Activated naive CD4-positive, alpha-beta T cell treated with anti-CD3 and anti-CD28 coated beads, Interleukin-2, amount 50 U/mL, for 24 hours (primary cell): ENCODE measurements at regions not wholly inside any gene's neighbourhood (a gene's known extent, or its start where the extent isn't known, plus 50 kb on each side); places are given as distances from the start of the nearest gene placed in this dataset.
A peak's percentile ranks its signal among the peaks of the same experiment; 100 is the strongest.
"Not testable (repeated sequence)": the region's sequence is repeated elsewhere in the genome, so short reads cannot be mapped to it uniquely, and the experiment has no call there.

Source experiments
- H3K27ac Mint-ChIP-seq: one replicate; pipeline ENCODE4 v1.8.0; 2021; ENCODE audit warnings: mild to moderate bottlenecking, mixed read lengths
- H3K27me3 Mint-ChIP-seq: one replicate; pipeline ENCODE4 v1.8.0; 2021; ENCODE audit warnings: mixed read lengths
- H3K36me3 Mint-ChIP-seq: one replicate; pipeline ENCODE4 v1.8.0; 2021; ENCODE audit warnings: mixed read lengths
- H3K4me1 Mint-ChIP-seq: one replicate; pipeline ENCODE4 v1.8.0; 2021; ENCODE audit warnings: mixed read lengths
- H3K4me3 Mint-ChIP-seq: one replicate; pipeline ENCODE4 v1.8.0; 2021; ENCODE audit warnings: mild to moderate bottlenecking, mixed read lengths
- H3K9me3 Mint-ChIP-seq: one replicate; pipeline ENCODE4 v1.8.0; 2021; ENCODE audit warnings: mixed read lengths

GRCh38 chr17:83153681-83154310 lies 74.4 kb downstream of the METRNL start:
- Mint-ChIP-seq H3K27ac (peak overlapping the region; percentile 12), H3K27me3 (peaks cover 3% of the 10 kb centered on the region), H3K4me1 (no peaks in the 10 kb centered on the region)

DNA sequence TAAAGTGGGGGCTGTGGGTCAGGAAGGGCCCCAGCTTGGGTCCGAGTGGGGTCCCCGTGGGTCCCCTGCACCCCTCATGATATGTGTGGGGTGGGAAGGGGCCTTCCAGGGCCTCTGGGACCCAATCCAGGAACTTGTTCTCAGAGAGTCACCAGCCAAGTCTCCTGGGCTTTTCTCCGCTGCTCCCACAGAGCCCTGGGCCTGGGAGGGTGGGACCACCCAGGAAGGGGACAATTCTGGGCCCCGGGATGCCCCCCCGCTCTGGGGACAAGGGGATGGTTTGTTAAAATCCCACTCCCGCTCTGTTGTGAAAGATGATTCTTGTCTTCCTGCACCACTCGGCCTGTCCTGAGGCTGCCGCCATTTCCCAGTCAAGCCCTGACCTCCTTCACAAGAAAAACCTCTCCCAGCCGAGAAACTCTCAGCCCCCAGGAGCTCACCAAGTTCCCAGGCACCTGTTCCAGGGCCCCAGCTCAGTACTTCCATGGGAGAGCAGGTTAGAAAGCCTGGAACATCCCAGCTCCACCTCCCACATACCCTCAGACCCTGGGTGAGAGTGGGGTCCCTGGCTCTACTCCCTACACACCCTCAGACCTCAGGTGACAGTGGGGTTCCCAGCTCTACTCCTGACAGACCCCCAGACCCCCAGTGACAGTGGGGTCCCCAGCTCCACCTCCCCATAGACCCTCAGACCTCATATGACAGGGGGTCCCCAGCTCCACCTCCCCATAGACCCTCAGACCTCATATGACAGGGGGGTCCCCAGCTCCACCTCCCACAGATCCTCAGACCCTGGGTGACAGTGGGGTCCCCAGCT lies 75.1 kb downstream of the METRNL start:
- peaks cover 3% of the 10 kb centered on the region for H3K27me3 Mint-ChIP-seq
- H3K4me3 Mint-ChIP-seq = no peak overlapping the region
- no peaks in the 10 kb centered on the region for H3K9me3 Mint-ChIP-seq
- H3K36me3 Mint-ChIP-seq = no peaks in the 10 kb centered on the region
- no peak overlapping the region for H3K27ac Mint-ChIP-seq
- H3K4me1 Mint-ChIP-seq = no peaks in the 10 kb centered on the region

More at GRCh38 chr17:83153681-83154310, 74.4 kb downstream of the METRNL start:
- Mint-ChIP-seq H3K4me3 (no peak overlapping the region), H3K9me3 (no peaks in the 10 kb centered on the region), H3K36me3 (no peaks in the 10 kb centered on the region)

GRCh38 chr17:83155128-83156121 lies 76.0 kb downstream of the METRNL start:
- Mint-ChIP-seq H3K27ac (no peak overlapping the region), H3K4me3 (no peak overlapping the region), H3K36me3 (no peaks in the 10 kb centered on the region), H3K4me1 (no peaks in the 10 kb centered on the region), H3K9me3 (no peaks in the 10 kb centered on the region), H3K27me3 (no peaks in the 10 kb centered on the region)

DNA sequence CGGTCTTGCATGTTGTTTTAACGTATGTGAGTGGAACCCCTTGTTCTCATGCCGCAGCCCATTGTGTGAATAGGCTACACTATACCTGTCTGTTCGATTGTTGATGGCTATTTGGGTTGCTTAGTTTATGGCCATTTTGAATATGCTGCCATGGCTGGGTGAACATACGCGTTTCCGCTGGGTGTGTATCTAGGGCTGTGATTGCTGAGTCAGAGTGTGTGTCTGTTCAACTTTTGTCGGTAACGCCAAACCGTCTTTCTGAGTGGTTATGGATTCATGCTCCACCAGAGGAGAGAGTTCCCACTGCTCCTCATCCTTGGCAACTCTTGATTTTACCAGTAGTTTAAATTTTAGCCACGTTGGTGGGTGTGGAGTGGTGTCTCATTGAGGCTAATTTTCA lies 77.0 kb downstream of the METRNL start:
- no peaks in the 10 kb centered on the region for H3K4me1 Mint-ChIP-seq
- no peaks in the 10 kb centered on the region for H3K27me3 Mint-ChIP-seq
- H3K9me3 Mint-ChIP-seq = no peaks in the 10 kb centered on the region
- peak overlapping the region; percentile 6 for H3K27ac Mint-ChIP-seq
- no peaks in the 10 kb centered on the region for H3K36me3 Mint-ChIP-seq
- no peak overlapping the region for H3K4me3 Mint-ChIP-seq

DNA sequence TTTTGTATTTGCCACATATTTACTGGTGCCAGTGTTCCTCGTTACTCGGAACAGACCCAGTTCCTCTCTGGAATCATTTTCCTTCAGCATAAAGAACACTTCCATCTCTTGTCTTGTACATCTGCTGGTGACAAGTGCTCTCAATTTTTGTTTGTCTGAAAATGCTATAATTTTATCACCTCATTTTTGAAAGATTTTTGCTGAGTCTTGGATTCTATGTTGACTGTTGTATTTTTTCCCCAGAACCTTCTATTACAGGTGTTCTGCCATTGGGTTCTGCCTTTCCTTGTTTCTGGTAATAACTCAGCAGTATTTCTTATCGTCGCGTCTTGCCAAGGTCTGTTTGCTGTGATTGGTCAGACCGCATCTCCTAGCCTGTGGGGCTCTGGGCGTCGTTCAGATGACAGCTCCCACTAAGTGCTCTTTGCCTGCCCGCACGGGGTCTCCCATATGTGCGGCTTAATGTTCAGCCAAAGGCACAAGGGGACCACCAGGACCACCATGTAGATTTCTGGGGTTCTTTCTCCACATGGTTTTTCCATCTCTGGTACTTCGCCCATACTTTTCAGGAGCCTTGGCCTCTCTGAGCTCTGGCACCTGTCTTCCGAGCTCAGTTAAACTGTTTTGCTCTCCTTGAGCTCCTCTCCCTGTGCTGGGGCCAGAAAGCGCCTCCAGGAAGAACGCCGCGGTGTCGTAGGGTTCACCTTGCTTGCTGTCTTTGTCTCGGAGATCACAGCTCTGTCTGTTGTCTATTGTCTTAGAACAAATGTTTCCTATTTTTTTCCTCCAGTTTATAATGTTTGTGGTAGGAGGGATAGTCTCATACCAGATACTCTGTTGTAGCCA lies 80.0 kb downstream of the METRNL start:
- H3K4me1 Mint-ChIP-seq = no peaks in the 10 kb centered on the region

DNA sequence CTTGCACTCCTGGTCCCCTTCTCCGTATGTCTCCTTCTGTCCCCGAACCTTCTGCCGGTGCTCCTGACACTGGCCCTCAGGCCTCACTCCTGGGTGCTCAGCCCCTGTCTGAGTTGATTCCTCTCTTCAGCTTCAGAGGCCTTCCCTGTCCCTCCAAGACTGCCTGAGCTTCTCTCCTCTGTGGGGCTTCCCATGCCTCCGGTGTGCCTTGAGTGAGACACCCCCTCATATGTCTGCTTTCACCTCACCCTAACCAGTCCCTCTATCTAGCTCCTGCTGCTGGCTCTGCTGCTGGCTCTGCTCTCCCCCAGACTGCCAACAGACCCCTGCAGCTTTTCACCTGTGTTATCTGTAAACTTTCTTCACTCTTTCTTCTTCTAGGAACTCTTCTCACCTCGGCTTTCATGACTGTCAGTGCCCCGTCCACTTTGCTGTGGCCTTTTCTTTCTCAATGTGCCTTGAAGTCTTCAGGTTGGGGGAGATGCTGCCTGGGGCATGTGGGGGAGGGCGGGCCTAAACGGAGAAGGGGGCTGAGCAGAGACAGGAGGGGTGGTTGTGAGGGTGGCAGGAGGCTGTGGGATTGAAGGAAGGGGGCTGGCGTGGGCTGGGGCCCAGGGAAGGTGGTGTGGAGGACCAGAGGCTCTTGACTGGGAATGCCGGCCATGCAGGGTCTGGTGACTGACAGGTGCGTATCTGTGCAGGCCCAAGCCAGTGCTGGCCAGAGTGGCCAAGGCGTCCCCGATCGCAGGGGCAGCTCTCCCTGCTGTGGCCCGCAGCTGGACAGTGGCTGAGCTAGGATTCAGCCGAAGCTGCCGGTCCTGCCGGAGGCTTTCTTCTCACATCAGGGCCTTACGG lies 81.3 kb downstream of the METRNL start:
- no peaks in the 10 kb centered on the region for H3K36me3 Mint-ChIP-seq
- no peaks in the 10 kb centered on the region for H3K4me1 Mint-ChIP-seq
- H3K4me3 Mint-ChIP-seq = no peak overlapping the region
- no peak overlapping the region for H3K27ac Mint-ChIP-seq
- peaks cover 1% of the 10 kb centered on the region for H3K27me3 Mint-ChIP-seq
- no peaks in the 10 kb centered on the region for H3K9me3 Mint-ChIP-seq

More for the DNA sequence above, 80.0 kb downstream of the METRNL start:
- Mint-ChIP-seq H3K36me3 (no peaks in the 10 kb centered on the region), H3K27me3 (no peaks in the 10 kb centered on the region), H3K27ac (no peak overlapping the region), H3K4me3 (no peak overlapping the region), H3K9me3 (no peaks in the 10 kb centered on the region)

GRCh38 chr17:83161298-83162034 lies 82.1 kb downstream of the METRNL start:
- Mint-ChIP-seq H3K27ac (no peak overlapping the region), H3K4me1 (no peaks in the 10 kb centered on the region), H3K4me3 (no peak overlapping the region), H3K9me3 (no peaks in the 10 kb centered on the region), H3K36me3 (no peaks in the 10 kb centered on the region), H3K27me3 (peaks cover 1% of the 10 kb centered on the region)

DNA sequence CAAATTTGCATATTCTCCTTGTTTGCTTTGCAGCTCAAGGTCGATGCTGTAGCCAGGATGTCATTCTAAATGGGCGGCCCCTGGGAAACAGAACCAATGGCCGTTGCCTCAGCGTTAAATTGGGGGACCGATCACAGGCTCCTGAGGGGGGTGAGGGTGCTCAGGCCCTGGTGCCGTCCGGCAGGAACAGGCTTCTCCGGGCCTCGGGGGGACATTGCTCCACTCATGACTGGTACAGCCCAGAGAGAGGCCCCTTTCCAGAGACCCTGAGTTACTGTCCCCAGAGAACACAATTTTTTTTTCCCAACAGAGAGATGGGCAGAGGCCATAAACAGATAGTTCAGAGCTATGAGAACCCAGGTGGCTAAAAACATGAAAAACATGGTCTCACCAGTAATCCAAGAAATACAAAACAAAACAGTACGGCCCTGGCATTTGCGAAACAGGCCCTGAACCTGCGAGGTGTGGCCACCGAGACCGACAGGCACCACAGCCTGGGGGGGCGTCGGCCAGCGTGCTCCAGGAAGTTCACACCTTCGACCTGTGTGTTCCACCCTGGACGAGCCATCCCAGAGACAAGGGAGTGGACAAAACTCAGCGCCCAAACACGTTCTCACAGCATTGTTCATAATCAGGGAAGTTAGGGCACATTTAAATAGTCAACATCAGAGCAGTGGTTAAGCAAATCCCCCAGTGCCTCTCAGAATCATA lies 82.8 kb downstream of the METRNL start:
- peaks cover 6% of the 10 kb centered on the region for H3K27me3 Mint-ChIP-seq
- peaks cover 3% of the 10 kb centered on the region for H3K36me3 Mint-ChIP-seq
- no peak overlapping the region for H3K4me3 Mint-ChIP-seq
- H3K27ac Mint-ChIP-seq = no peak overlapping the region
- no peaks in the 10 kb centered on the region for H3K4me1 Mint-ChIP-seq
- H3K9me3 Mint-ChIP-seq = peaks cover 5% of the 10 kb centered on the region

GRCh38 chr17:83164490-83164889 lies 85.1 kb downstream of the METRNL start:
- H3K9me3 Mint-ChIP-seq = peaks cover 13% of the 10 kb centered on the region
- H3K4me3 Mint-ChIP-seq = no peak overlapping the region
- H3K27ac Mint-ChIP-seq = no peak overlapping the region
- H3K36me3 Mint-ChIP-seq = peaks cover 5% of the 10 kb centered on the region
- peaks cover 9% of the 10 kb centered on the region for H3K27me3 Mint-ChIP-seq
- H3K4me1 Mint-ChIP-seq = no peaks in the 10 kb centered on the region

DNA sequence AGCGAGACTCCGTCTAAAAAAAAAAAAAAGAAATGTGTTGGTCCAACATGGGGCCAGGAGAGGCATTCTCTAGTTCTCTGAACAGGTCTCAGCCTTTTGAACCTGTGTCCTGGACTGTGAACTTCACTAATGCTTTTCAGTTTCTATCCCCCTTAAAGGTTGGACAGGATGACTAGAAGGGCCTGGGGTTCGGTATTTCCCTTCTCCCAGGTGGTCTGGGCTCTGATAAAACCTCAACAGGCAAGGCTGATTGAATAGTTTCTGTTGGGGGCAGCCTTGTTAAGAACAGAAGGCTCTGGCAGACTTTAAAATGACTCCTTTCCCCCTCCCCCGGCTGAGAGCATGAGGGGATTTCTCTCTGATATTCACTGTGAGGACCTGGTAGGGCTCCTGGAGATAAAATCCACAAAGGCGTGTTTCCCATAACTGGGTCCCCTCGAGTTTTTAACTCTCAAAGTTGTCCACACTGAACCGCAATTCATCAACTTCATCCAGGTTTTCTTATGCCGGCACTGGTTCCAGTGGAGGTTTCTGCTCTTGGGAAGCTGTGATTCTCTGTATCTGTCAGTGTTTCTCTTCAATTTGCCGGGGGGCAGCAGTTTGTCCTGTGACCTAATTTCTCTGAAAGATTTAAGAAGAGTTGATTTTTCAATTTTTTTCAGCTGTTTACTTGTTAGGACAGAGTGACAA lies 91.3 kb downstream of the METRNL start:
- H3K27me3 Mint-ChIP-seq = peaks cover 11% of the 10 kb centered on the region

DNA sequence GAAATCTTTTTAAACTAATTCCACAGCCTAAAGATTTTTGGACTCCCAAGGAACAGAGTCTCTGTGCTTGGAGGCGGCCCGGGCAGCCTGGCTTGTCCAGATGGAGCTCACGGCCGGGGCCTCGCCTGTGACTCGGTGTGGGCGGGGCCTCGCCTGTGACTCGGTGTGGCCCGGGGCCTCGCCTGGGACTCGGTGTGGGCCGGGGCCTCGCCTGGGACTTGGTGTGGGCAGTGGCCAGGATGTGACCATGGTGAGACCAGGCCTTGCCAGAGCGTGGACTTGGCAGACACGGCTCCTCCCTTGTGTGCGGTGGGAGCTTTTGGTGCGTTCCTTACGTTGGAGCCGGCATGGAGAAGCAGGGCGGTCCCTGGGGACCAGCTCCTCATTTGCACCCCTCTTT lies 92.3 kb downstream of the METRNL start:
- Mint-ChIP-seq H3K36me3 (peaks cover 5% of the 10 kb centered on the region), H3K4me1 (no peaks in the 10 kb centered on the region), H3K4me3 (no peak overlapping the region), H3K27me3 (peaks cover 11% of the 10 kb centered on the region), H3K9me3 (peaks cover 13% of the 10 kb centered on the region), H3K27ac (no peak overlapping the region)

More for the DNA sequence above, 91.3 kb downstream of the METRNL start:
- H3K36me3 Mint-ChIP-seq = peaks cover 5% of the 10 kb centered on the region
- peaks cover 13% of the 10 kb centered on the region for H3K9me3 Mint-ChIP-seq
- H3K27ac Mint-ChIP-seq = no peak overlapping the region
- no peak overlapping the region for H3K4me3 Mint-ChIP-seq
- H3K4me1 Mint-ChIP-seq = no peaks in the 10 kb centered on the region

GRCh38 chr17:83172099-83172498 lies 92.7 kb downstream of the METRNL start:
- not testable (repeated sequence) for H3K36me3 Mint-ChIP-seq, H3K9me3 Mint-ChIP-seq, H3K27me3 Mint-ChIP-seq, H3K4me3 Mint-ChIP-seq, H3K27ac Mint-ChIP-seq, H3K4me1 Mint-ChIP-seq

- H3K27me3 Mint-ChIP-seq, H3K9me3 Mint-ChIP-seq, H3K27ac Mint-ChIP-seq: not testable (repeated sequence)
These were observed 93.2 kb downstream of the METRNL start for GRCh38 chr17:83172646-83173045.

More at GRCh38 chr17:83172646-83173045, 93.2 kb downstream of the METRNL start:
- not testable (repeated sequence) for H3K4me3 Mint-ChIP-seq, H3K36me3 Mint-ChIP-seq, H3K4me1 Mint-ChIP-seq
